ENCODE measurements at regions not wholly inside any gene's neighbourhood (a gene's known extent, or its start where the extent isn't known, plus 50 kb on each side); places are given as distances from the start of the nearest gene placed in this dataset.

GRCh38 chr3:83034806-83035703 is 1273.6 kb upstream of the GBE1 start:
- no peak for TF ChIP-seq CTCF (IDR thresholded peaks at IDR 0.05)
- no peak for TF ChIP-seq POLR2A (IDR thresholded peaks at IDR 0.05)

All from Peyer's patch (tissue), 4 donors.